GM23338 (cell line): ENCODE measurements at regions not wholly inside any gene's neighbourhood (a gene's known extent, or its start where the extent isn't known, plus 50 kb on each side); places are given as distances from the start of the nearest gene placed in this dataset.

Experiments
- ATAC-seq: fragments of 200-7000 bp; cut with Tn5 transposase; 3 replicates; pipeline ENCODE4 v1.9.1; 2020
- DNase-seq: peaks from one replicate; pipeline ENCODE4 v3.0.0-alpha.2; 2015; ENCODE audit warnings: low spot score
- H2AFZ ChIP-seq: fragments of 200-600 bp; sonication (generic); 2 replicates; pipeline ENCODE4 v1.8.0; 2016; ENCODE audit warnings: antibody characterized with exemption, mild to moderate bottlenecking, moderate library complexity
- H3F3A ChIP-seq: fragments of 200-600 bp; sonication (generic); replicated peaks from 2 replicates; pipeline ENCODE4 v1.8.0; 2017; ENCODE audit warnings: antibody characterized with exemption, mixed run types, low read depth
- H3K27ac ChIP-seq: fragments of 200-600 bp; sonication (generic); 2 replicates; pipeline ENCODE4 v1.6.1; 2016; ENCODE audit warnings: low read depth
- H3K27me3 ChIP-seq: fragments of 200-600 bp; sonication (generic); 2 replicates; pipeline ENCODE4 v1.8.0; 2016; ENCODE audit warnings: mild to moderate bottlenecking, mixed run types, moderate library complexity; ENCODE audit not compliant: insufficient read depth
- H3K36me3 ChIP-seq: fragments of 200-600 bp; sonication (generic); 2 replicates; pipeline ENCODE4 v1.8.0; 2016; ENCODE audit warnings: mild to moderate bottlenecking; ENCODE audit not compliant: insufficient read depth
- H3K4me1 ChIP-seq: fragments of 200-600 bp; sonication (generic); 2 replicates; pipeline ENCODE4 v1.8.0; 2016; ENCODE audit warnings: mild to moderate bottlenecking, moderate library complexity; ENCODE audit not compliant: insufficient read depth
- H3K4me2 ChIP-seq: fragments of 200-600 bp; sonication (generic); 2 replicates; pipeline ENCODE4 v1.7.1; 2017; ENCODE audit warnings: mixed run types
- H3K4me3 ChIP-seq: fragments of 200-600 bp; sonication (generic); 2 replicates; pipeline ENCODE4 v1.6.1; 2016; ENCODE audit warnings: mixed run types
- H3K79me2 ChIP-seq: fragments of 200-600 bp; sonication (generic); replicated peaks from 2 replicates; pipeline ENCODE4 v1.8.0; 2017; ENCODE audit warnings: mild to moderate bottlenecking; ENCODE audit not compliant: insufficient read depth
- H3K9me2 ChIP-seq: fragments of 200-600 bp; sonication (generic); 2 replicates; pipeline ENCODE4 v1.8.0; 2017; ENCODE audit not compliant: insufficient read depth
- H4K20me1 ChIP-seq: fragments of 200-600 bp; sonication (generic); replicated peaks from 2 replicates; pipeline ENCODE4 v1.8.0; 2017; ENCODE audit warnings: mild to moderate bottlenecking; ENCODE audit not compliant: insufficient read depth
- H3K27ac Mint-ChIP-seq: 2 replicates; pipeline ENCODE4 v1.8.0; 2020; ENCODE audit warnings: inconsistent platforms, mild to moderate bottlenecking, moderate library complexity, mixed read lengths
- H3K27me3 Mint-ChIP-seq: 3 replicates; pipeline ENCODE4 v1.8.0; 2022; ENCODE audit warnings: low read depth, mild to moderate bottlenecking, moderate library complexity, mixed read lengths, inconsistent platforms; ENCODE audit not compliant: insufficient read depth, poor library complexity
- H3K36me3 Mint-ChIP-seq: 3 replicates; pipeline ENCODE4 v1.8.0; 2021; ENCODE audit warnings: low read depth, mild to moderate bottlenecking, inconsistent platforms, moderate library complexity, mixed read lengths
- H3K4me1 Mint-ChIP-seq: 3 replicates; pipeline ENCODE4 v1.8.0; 2020; ENCODE audit warnings: mild to moderate bottlenecking, inconsistent platforms, mixed read lengths
- H3K4me3 Mint-ChIP-seq: 3 replicates; pipeline ENCODE4 v1.8.0; 2021; ENCODE audit warnings: moderate library complexity, mild to moderate bottlenecking, inconsistent platforms, mixed read lengths
- H3K9me3 Mint-ChIP-seq: 3 replicates; pipeline ENCODE4 v1.8.0; 2020; ENCODE audit warnings: moderate library complexity, mild to moderate bottlenecking, inconsistent platforms, mixed read lengths
- CREB1 ChIP-seq: fragments of 250-450 bp; sonication (Bioruptor Pico); IDR thresholded peaks from 2 replicates; pipeline ENCODE4 v1.5.0; 2020; ENCODE audit warnings: low read depth, mild to moderate bottlenecking, moderate library complexity
- ETS1 ChIP-seq: IDR thresholded peaks from 2 replicates; pipeline ENCODE4 v1.6.1; 2016; ENCODE audit warnings: antibody characterized with exemption
- EZH2 ChIP-seq: fragments of 200-600 bp; sonication (generic); IDR thresholded peaks from one replicate; pipeline ENCODE4 v1.8.0; 2017; ENCODE audit warnings: antibody characterized with exemption, mild to moderate bottlenecking, low read depth; ENCODE audit not compliant: unreplicated experiment
- EZH2phosphoT487 ChIP-seq: fragments of 200-600 bp; sonication (generic); IDR thresholded peaks from one replicate; pipeline ENCODE4 v1.8.1; 2018; ENCODE audit warnings: antibody characterized with exemption; ENCODE audit not compliant: unreplicated experiment
- JUNB ChIP-seq: IDR thresholded peaks from one replicate; pipeline ENCODE4 v1.6.1; 2016; ENCODE audit warnings: antibody characterized with exemption; ENCODE audit not compliant: unreplicated experiment
- NANOG ChIP-seq: IDR thresholded peaks from 2 replicates; pipeline ENCODE4 v1.6.1; 2016; ENCODE audit warnings: antibody characterized with exemption, borderline replicate concordance
- POLR2AphosphoS5 ChIP-seq: IDR thresholded peaks from 2 replicates; pipeline ENCODE4 v1.6.1; 2016; ENCODE audit warnings: antibody characterized with exemption, low read depth
- REST ChIP-seq: IDR thresholded peaks from one replicate; pipeline ENCODE4 v1.6.1; 2018; ENCODE audit warnings: antibody characterized with exemption; ENCODE audit not compliant: unreplicated experiment
- STAT1 ChIP-seq: IDR thresholded peaks from one replicate; pipeline ENCODE4 v1.6.1; 2016; ENCODE audit warnings: antibody characterized with exemption; ENCODE audit not compliant: unreplicated experiment
- ZNF114 ChIP-seq: fragments of 250-450 bp; sonication (Bioruptor Pico); IDR thresholded peaks from 2 replicates; pipeline ENCODE4 v1.5.0; 2020; ENCODE audit warnings: mild to moderate bottlenecking, moderate library complexity
- ZNF331 ChIP-seq: fragments of 250-450 bp; sonication (Bioruptor Pico); IDR thresholded peaks from 2 replicates; pipeline ENCODE4 v1.5.0; 2020; ENCODE audit warnings: low read depth, mild to moderate bottlenecking, moderate library complexity
- ZNF462 ChIP-seq: fragments of 250-450 bp; sonication (Bioruptor Pico); IDR thresholded peaks from 2 replicates; pipeline ENCODE4 v1.5.0; 2020; ENCODE audit warnings: mild to moderate bottlenecking, moderate library complexity
- TF ChIP-seq, protein P1 (sequence below), 2 experiments: fragments of 200-600 bp in 1 of 2; sonication (generic) in 1 of 2; conservative IDR thresholded peaks; 2 replicates each; pipeline versions ENCODE4 v1.5.1 to v1.6.1; 2016 to 2017; ENCODE audit warnings: antibody characterized with exemption in 2 of 2, low read depth in 2 of 2, mild to moderate bottlenecking in 2 of 2, moderate library complexity in 1 of 2

DNA sequence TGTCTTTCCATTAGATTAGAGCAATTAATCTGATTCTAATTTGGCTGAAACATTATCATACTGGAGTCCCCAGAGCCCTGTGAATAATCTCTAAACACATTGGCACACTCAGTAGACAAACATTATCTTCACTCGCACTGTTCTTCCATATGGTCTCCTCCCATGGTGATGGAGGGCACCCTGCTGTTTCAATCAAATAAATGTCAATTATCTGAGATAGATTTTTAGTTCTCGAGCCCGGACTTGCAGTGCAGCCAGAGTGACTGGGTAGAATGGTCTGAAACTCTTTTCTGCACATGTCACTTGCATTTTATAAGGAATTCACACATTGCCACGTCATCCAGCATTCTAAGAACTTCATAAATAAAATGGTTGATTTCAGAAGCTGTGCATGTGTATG, 90.6 kb upstream of the MAP3K7 start:
- H3K27ac Mint-ChIP-seq: peak overlapping the region; percentile 93
- H3K4me1 Mint-ChIP-seq: peaks cover 48% of the 10 kb centered on the region
- Histone ChIP-seq H3K9me2 (no peaks in the 10 kb centered on the region), H3K36me3 (no peaks in the 10 kb centered on the region), H2AFZ (no peak overlapping the region), H3K4me2 (peak overlapping the region; percentile 45), H3K4me3 (no peak overlapping the region), H3K4me1 (peaks cover 35% of the 10 kb centered on the region), H3F3A (peaks cover 17% of the 10 kb centered on the region), H3K27me3 (no peaks in the 10 kb centered on the region), H3K27ac (peak overlapping the region; percentile 92), H3K79me2 (no peaks in the 10 kb centered on the region), H4K20me1 (no peaks in the 10 kb centered on the region)
- H3K9me3 Mint-ChIP-seq: no peaks in the 10 kb centered on the region
- ATAC-seq (no peak), DNase-seq (no peak)
- no peak for TF ChIP-seq ZNF114 (CRISPR knock-in tag)
- no peak for TF ChIP-seq EZH2
- no peak for TF ChIP-seq CREB1 (CRISPR knock-in tag)
- no peak for TF ChIP-seq REST
- TF ChIP-seq ETS1: no peak
- no peak for TF ChIP-seq ZNF331 (CRISPR knock-in tag)
- TF ChIP-seq NANOG: no peak
- no peak for TF ChIP-seq POLR2AphosphoS5
- TF ChIP-seq JUNB: no peak
- TF ChIP-seq, protein P1, sequence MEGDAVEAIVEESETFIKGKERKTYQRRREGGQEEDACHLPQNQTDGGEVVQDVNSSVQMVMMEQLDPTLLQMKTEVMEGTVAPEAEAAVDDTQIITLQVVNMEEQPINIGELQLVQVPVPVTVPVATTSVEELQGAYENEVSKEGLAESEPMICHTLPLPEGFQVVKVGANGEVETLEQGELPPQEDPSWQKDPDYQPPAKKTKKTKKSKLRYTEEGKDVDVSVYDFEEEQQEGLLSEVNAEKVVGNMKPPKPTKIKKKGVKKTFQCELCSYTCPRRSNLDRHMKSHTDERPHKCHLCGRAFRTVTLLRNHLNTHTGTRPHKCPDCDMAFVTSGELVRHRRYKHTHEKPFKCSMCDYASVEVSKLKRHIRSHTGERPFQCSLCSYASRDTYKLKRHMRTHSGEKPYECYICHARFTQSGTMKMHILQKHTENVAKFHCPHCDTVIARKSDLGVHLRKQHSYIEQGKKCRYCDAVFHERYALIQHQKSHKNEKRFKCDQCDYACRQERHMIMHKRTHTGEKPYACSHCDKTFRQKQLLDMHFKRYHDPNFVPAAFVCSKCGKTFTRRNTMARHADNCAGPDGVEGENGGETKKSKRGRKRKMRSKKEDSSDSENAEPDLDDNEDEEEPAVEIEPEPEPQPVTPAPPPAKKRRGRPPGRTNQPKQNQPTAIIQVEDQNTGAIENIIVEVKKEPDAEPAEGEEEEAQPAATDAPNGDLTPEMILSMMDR (conservative IDR thresholded peaks at IDR 0.05; ENCODE audit: low read depth in 2 of 2): no peak
- TF ChIP-seq ZNF462 (CRISPR knock-in tag): no peak
- TF ChIP-seq EZH2phosphoT487: no peak
- no peak for TF ChIP-seq STAT1
- peaks cover 2% of the 10 kb centered on the region for H3K36me3 Mint-ChIP-seq
- H3K27me3 Mint-ChIP-seq: peaks cover 7% of the 10 kb centered on the region
- H3K4me3 Mint-ChIP-seq: no peak overlapping the region
